ENCODE measurements at regions not wholly inside any gene's neighbourhood (a gene's known extent, or its start where the extent isn't known, plus 50 kb on each side); places are given as distances from the start of the nearest gene placed in this dataset.

- no peak for DNase-seq
Observed at GRCh38 chr10:89093728-89094127, 103.1 kb downstream of the FAS start.

GRCh38 chr10:89092981-89093380 lies 102.4 kb downstream of the FAS start:
- DNase-seq: no peak

- no peak for DNase-seq
Observed at GRCh38 chr10:89092439-89092838, 101.8 kb downstream of the FAS start.

- DNase-seq: no peak
Observed at GRCh38 chr10:89091496-89091895, 100.9 kb downstream of the FAS start.

- no peak for DNase-seq
Observed at GRCh38 chr10:89090756-89091445, 100.3 kb downstream of the FAS start.

- no peak for DNase-seq
Observed at GRCh38 chr10:89086801-89087521, 96.4 kb downstream of the FAS start.

GRCh38 chr10:89085153-89085552 lies 94.6 kb downstream of the FAS start:
- no peak for DNase-seq

GRCh38 chr10:89082086-89082485 lies 91.5 kb downstream of the FAS start:
- no peak for DNase-seq

- no peak for DNase-seq
Observed at GRCh38 chr10:89080660-89081059, 90.1 kb downstream of the FAS start.

- no peak for DNase-seq
Observed at GRCh38 chr10:89079961-89080360, 89.4 kb downstream of the FAS start.

GRCh38 chr10:89078724-89079672 lies 88.4 kb downstream of the FAS start:
- DNase-seq: no peak

- no peak for DNase-seq
Observed at GRCh38 chr10:89076120-89076519, 85.5 kb downstream of the FAS start.

GRCh38 chr10:89075631-89076030 lies 85.0 kb downstream of the FAS start:
- no peak for DNase-seq

GRCh38 chr10:89074120-89074519 lies 83.5 kb downstream of the FAS start:
- DNase-seq: no peak

GRCh38 chr10:89073719-89074118 lies 83.1 kb downstream of the FAS start:
- no peak for DNase-seq

- no peak for DNase-seq
Observed at GRCh38 chr10:89069589-89069988, 79.0 kb downstream of the FAS start.
